Neuronal stem cell (in vitro differentiated cells): ENCODE measurements at regions not wholly inside any gene's neighbourhood (a gene's known extent, or its start where the extent isn't known, plus 50 kb on each side); places are given as distances from the start of the nearest gene placed in this dataset.

Experiments used
- DNase-seq: peaks from one replicate; pipeline ENCODE4 v3.0.0-alpha.2; 2013; ENCODE audit warnings: low spot score
- H2AFZ ChIP-seq: one replicate; pipeline ENCODE4 v1.6.1; 2013; ENCODE audit warnings: mild to moderate bottlenecking, low read length, inconsistent platforms
- H2AK5ac ChIP-seq: 2 replicates; pipeline ENCODE4 v1.6.1; 2013; ENCODE audit warnings: low read depth, mild to moderate bottlenecking, inconsistent platforms, low read length, moderate library complexity, mixed read lengths
- H2BK120ac ChIP-seq: 2 replicates; pipeline ENCODE4 v1.6.1; 2013; ENCODE audit warnings: low read depth, mild to moderate bottlenecking, inconsistent platforms, low read length, moderate library complexity, mixed read lengths
- H2BK12ac ChIP-seq: one replicate; pipeline ENCODE4 v1.6.1; 2013; ENCODE audit warnings: low read length, inconsistent platforms
- H2BK15ac ChIP-seq: 2 replicates; pipeline ENCODE4 v1.6.1; 2013; ENCODE audit warnings: mild to moderate bottlenecking, low read length, inconsistent platforms, mixed read lengths
- H2BK5ac ChIP-seq: one replicate; pipeline ENCODE4 v1.6.1; 2013; ENCODE audit warnings: inconsistent platforms, mild to moderate bottlenecking, low read length, moderate library complexity
- H3K14ac ChIP-seq: one replicate; pipeline ENCODE4 v1.6.1; 2013; ENCODE audit warnings: low read length, inconsistent platforms
- H3K18ac ChIP-seq: 2 replicates; pipeline ENCODE4 v1.6.1; 2013; ENCODE audit warnings: low read length, inconsistent platforms
- H3K23ac ChIP-seq: 2 replicates; pipeline ENCODE4 v1.6.1; 2013; ENCODE audit warnings: low read depth, mild to moderate bottlenecking, mixed read lengths, low read length, inconsistent platforms; ENCODE audit not compliant: poor library complexity
- H3K27ac ChIP-seq: replicated peaks from 3 replicates; pipeline ENCODE4 v1.5.1; 2013; ENCODE audit warnings: low read length, inconsistent platforms
- H3K27me3 ChIP-seq, 3 experiments: 2 replicates each; pipeline ENCODE4 v1.6.1; 2013; ENCODE audit warnings: low read length in 3 of 3, mild to moderate bottlenecking in 2 of 3, inconsistent platforms in 1 of 3, low read depth in 1 of 3, mixed read lengths in 1 of 3, moderate library complexity in 1 of 3; ENCODE audit not compliant: control insufficient read depth in 3 of 3, insufficient read depth in 3 of 3
- H3K36me3 ChIP-seq, 2 donors: replicated peaks in 1 of 2; 2 replicates each; pipeline ENCODE4 v1.6.1; 2013; ENCODE audit warnings: low read length in 2 of 2; ENCODE audit not compliant: control insufficient read depth in 2 of 2, insufficient read depth in 2 of 2
- H3K4ac ChIP-seq: 2 replicates; pipeline ENCODE4 v1.6.1; 2013; ENCODE audit warnings: inconsistent platforms, mild to moderate bottlenecking, low read length, moderate library complexity
- H3K4me1 ChIP-seq, 2 donors: 1 replicate in 1 of 2; 2 replicates in 1 of 2; pipeline ENCODE4 v1.6.1; 2013; ENCODE audit warnings: low read length in 2 of 2, low read depth in 1 of 2; ENCODE audit not compliant: control insufficient read depth in 2 of 2, insufficient read depth in 1 of 2
- H3K4me2 ChIP-seq: one replicate; pipeline ENCODE4 v1.6.1; 2013; ENCODE audit warnings: mild to moderate bottlenecking, low read length, inconsistent platforms; ENCODE audit not compliant: insufficient read depth, poor library complexity, severe bottlenecking
- H3K4me3 ChIP-seq, 2 donors: 2 replicates each; pipeline ENCODE4 v1.5.1; 2013; ENCODE audit warnings: low read length in 2 of 2, mild to moderate bottlenecking in 2 of 2, inconsistent platforms in 1 of 2, moderate library complexity in 1 of 2
- H3K79me1 ChIP-seq: one replicate; pipeline ENCODE4 v1.6.1; 2013; ENCODE audit warnings: low read depth, mild to moderate bottlenecking, inconsistent platforms, low read length, moderate library complexity
- H3K9ac ChIP-seq: one replicate; pipeline ENCODE4 v1.6.1; 2013; ENCODE audit warnings: mild to moderate bottlenecking, low read depth, low read length, inconsistent platforms; ENCODE audit not compliant: poor library complexity
- H3K9me3 ChIP-seq, 2 donors: replicated peaks in 1 of 2; 2 replicates each; pipeline versions ENCODE3 to v1.6.1; 2013; ENCODE audit warnings: low read length in 2 of 2, mild to moderate bottlenecking in 2 of 2, inconsistent platforms in 1 of 2, low read depth in 1 of 2, mixed read lengths in 1 of 2, moderate library complexity in 1 of 2; ENCODE audit not compliant: control insufficient read depth in 2 of 2, insufficient read depth in 1 of 2
- H4K8ac ChIP-seq: one replicate; pipeline ENCODE4 v1.6.1; 2013; ENCODE audit warnings: low read depth, mild to moderate bottlenecking, inconsistent platforms, low read length, moderate library complexity
- H4K91ac ChIP-seq: one replicate; pipeline ENCODE4 v1.6.1; 2013; ENCODE audit warnings: low read length, low read depth, mild to moderate bottlenecking, inconsistent platforms; ENCODE audit not compliant: poor library complexity
- WGBS, 2 donors: extraction: QIAGEN DNeasy Blood & Tissue Kit; methylation state at CpG; one replicate each; pipeline ENCODE4 v1.1.7; 2013; ENCODE audit warnings: missing lambda C conversion rate in 2 of 2, mixed read lengths in 1 of 2; ENCODE audit not compliant: insufficient read length in 2 of 2, insufficient replicate concordance in 1 of 2; ENCODE audit errors: extremely low coverage in 2 of 2; 5-methylcytosine and 5-hydroxymethylcytosine counted together

GRCh38 chr18:68072744-68073143 is 556.2 kb upstream of the DSEL start:
- Histone ChIP-seq H3K9ac (no peak overlapping the region), H3K4me3 (no peak overlapping the region), H3K4me1 (peaks cover 0 to 10% of the 10 kb centered on the region in 2 donors), H3K27ac (no peak overlapping the region), H4K91ac (no peak overlapping the region), H3K4ac (no peak overlapping the region), H3K36me3 (no peaks in the 10 kb centered on the region), H3K4me2 (no peak overlapping the region), H2AFZ (no peak overlapping the region), H3K23ac (no peak overlapping the region), H4K8ac (no peak overlapping the region), H3K27me3 (no peaks in the 10 kb centered on the region), H3K14ac (no peak overlapping the region), H3K18ac (no peak overlapping the region), H3K79me1 (no peaks in the 10 kb centered on the region), H3K9me3 (peaks cover 0 to 17% of the 10 kb centered on the region in 2 donors), H2BK12ac (no peak overlapping the region), H2BK15ac (no peak overlapping the region), H2BK5ac (no peak overlapping the region), H2AK5ac (no peak overlapping the region), H2BK120ac (no peak overlapping the region)
- WGBS, 2 donors = no CpG with 5 or more reads among the region's 7 CpGs
- DNase-seq = no peak

DNA sequence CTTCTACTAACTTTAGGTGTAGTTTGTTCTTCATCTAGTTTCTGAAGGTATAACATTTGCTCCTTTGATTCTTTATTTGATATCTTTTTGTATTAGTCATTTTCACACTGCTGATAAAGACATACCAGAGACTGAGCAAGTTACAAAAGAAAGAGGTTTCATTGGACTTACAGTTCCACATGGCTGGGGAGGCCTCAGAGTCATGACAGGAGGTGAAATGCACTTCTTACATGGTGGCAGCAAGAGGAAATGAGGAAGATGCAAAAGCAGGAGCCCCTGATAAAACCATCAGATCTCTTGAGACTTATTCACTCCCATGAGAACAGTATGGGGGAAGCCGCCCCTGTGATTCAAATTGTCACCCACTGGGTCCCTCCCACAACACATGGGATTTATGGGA is 544.4 kb upstream of the DSEL start:
- H3K14ac ChIP-seq = no peak overlapping the region
- H2AFZ ChIP-seq = peak overlapping the region; percentile 35
- H3K9ac ChIP-seq = no peak overlapping the region
- no peaks in the 10 kb centered on the region for H3K9me3 ChIP-seq
- DNase-seq = no peak
- no peaks in the 10 kb centered on the region for H3K79me1 ChIP-seq
- no peak overlapping the region for H2BK5ac ChIP-seq
- H3K4me1 ChIP-seq = no peaks in the 10 kb centered on the region
- H3K27me3 ChIP-seq = no peaks in the 10 kb centered on the region
- no CpG with 5 or more reads among the region's 1 CpG for WGBS, 2 donors
- H2AK5ac ChIP-seq = no peak overlapping the region
- no peak overlapping the region for H3K4me3 ChIP-seq
- H3K4me2 ChIP-seq = no peak overlapping the region
- H2BK120ac ChIP-seq = no peak overlapping the region
- H3K4ac ChIP-seq = no peak overlapping the region
- H3K27ac ChIP-seq = no peak overlapping the region
- no peak overlapping the region for H3K18ac ChIP-seq
- H2BK15ac ChIP-seq = no peak overlapping the region
- no peak overlapping the region for H4K91ac ChIP-seq
- no peak overlapping the region for H3K23ac ChIP-seq
- no peak overlapping the region for H2BK12ac ChIP-seq
- no peak overlapping the region for H4K8ac ChIP-seq
- no peaks in the 10 kb centered on the region for H3K36me3 ChIP-seq

DNA sequence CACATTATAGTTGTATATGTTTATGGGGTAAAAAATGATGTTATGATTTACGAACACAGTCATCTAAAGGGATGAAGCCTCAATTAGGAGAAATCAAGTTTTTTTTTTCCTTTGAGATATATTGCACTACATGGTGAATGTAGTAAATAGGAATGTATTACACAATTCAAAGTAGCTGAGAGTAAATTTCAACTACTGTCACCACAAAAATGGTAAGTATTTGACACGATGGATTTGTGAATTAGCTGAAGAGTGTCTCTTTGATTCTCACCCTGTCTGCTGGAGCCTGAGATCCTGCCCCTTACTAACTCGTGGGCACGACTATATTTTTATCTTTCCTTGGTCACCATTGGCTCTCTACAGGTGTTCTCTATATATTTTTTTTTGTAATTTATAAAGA is 540.4 kb upstream of the DSEL start:
- H3K23ac ChIP-seq = no peak overlapping the region
- no peak overlapping the region for H3K9ac ChIP-seq
- H3K4me2 ChIP-seq = no peak overlapping the region
- H2BK120ac ChIP-seq = no peak overlapping the region
- no peak overlapping the region for H3K4me3 ChIP-seq
- no peak overlapping the region for H4K91ac ChIP-seq
- no peak overlapping the region for H3K4ac ChIP-seq
- no peaks in the 10 kb centered on the region for H3K79me1 ChIP-seq
- no peak overlapping the region for H3K27ac ChIP-seq
- H2AK5ac ChIP-seq = no peak overlapping the region
- no peak overlapping the region for H2BK12ac ChIP-seq
- no peaks in the 10 kb centered on the region for H3K4me1 ChIP-seq
- no peaks in the 10 kb centered on the region for H3K27me3 ChIP-seq
- H3K14ac ChIP-seq = no peak overlapping the region
- WGBS, 2 donors = no CpG with 5 or more reads among the region's 4 CpGs
- no peaks in the 10 kb centered on the region for H3K9me3 ChIP-seq
- H3K18ac ChIP-seq = no peak overlapping the region
- no peaks in the 10 kb centered on the region for H3K36me3 ChIP-seq
- no peak overlapping the region for H4K8ac ChIP-seq
- no peak overlapping the region for H2BK15ac ChIP-seq
- H2BK5ac ChIP-seq = no peak overlapping the region
- H2AFZ ChIP-seq = no peak overlapping the region
- no peak for DNase-seq

GRCh38 chr18:68054669-68055068 is 538.1 kb upstream of the DSEL start:
- Histone ChIP-seq H3K4me1 (no peaks in the 10 kb centered on the region), H3K9me3 (no peaks in the 10 kb centered on the region), H4K8ac (no peak overlapping the region), H3K27me3 (no peaks in the 10 kb centered on the region), H2BK12ac (no peak overlapping the region), H3K27ac (no peak overlapping the region), H4K91ac (no peak overlapping the region), H3K18ac (no peak overlapping the region), H3K14ac (no peak overlapping the region), H3K79me1 (no peaks in the 10 kb centered on the region), H2AFZ (no peak overlapping the region), H3K9ac (no peak overlapping the region), H3K36me3 (no peaks in the 10 kb centered on the region), H3K4ac (no peak overlapping the region), H3K4me3 (no peak overlapping the region), H2BK120ac (no peak overlapping the region), H2BK15ac (no peak overlapping the region), H2BK5ac (no peak overlapping the region), H3K4me2 (no peak overlapping the region), H2AK5ac (no peak overlapping the region), H3K23ac (no peak overlapping the region)
- no peak for DNase-seq
- no CpG with 5 or more reads among the region's 1 CpG for WGBS, 2 donors
